Stimulated activated CD4-positive, alpha-beta T cell treated with anti-CD3 and anti-CD28 coated beads, Interleukin-12 subunit alpha, Interleukin-12 subunit beta, amount 100 ng/mL, for 24 hours (primary cell): ENCODE measurements at regions not wholly inside any gene's neighbourhood (a gene's known extent, or its start where the extent isn't known, plus 50 kb on each side); places are given as distances from the start of the nearest gene placed in this dataset.
"Not testable (repeated sequence)": the region's sequence is repeated elsewhere in the genome, so short reads cannot be mapped to it uniquely, and the experiment has no call there.

Source experiments
- DNase-seq, 2 experiments: peaks; one replicate each; pipeline ENCODE4 v3.0.0-alpha.2; 2020; ENCODE audit warnings: low read depth in 2 of 2

DNA sequence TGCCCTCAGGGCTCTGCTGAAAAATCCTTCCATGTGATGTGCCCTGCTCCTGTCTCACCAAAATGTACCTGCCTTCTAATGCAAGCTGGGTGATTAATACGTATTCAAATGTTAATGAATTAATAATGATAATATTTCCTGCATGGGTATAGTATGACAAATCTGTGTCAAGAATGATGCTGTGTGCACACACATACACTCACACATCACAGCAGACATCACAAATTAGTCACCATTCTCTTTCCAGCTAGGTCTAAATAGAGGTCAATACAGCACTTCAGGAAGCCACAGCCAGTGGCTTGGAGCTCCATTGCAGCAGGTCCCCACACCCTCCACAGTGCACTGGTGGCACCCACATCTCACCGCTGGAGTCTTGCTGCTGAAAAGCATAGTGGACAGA is 681.2 kb upstream of the NRP1 start:
- DNase-seq: no peak

DNA sequence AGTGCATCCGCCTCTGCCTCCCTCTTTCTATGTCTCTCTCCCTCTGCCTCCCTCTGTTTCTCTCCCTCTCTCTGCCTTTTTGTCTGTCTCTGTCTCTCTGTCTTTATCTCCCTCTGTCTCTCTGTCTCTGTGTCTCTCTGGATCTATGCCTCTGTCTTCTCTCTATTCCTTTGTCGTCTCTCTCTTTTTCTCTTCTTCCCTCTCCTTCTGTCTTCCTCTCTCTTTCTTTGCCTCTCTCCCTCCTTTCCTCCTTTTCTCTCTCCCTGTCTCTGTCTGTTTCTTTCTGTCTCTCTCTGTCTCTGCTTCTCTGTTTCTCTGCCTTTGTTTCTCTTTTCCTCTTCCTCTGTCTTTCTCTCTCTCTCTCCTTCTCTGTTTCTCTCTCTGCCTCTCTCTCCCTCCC is 678.8 kb upstream of the NRP1 start:
- no peak for DNase-seq

DNA sequence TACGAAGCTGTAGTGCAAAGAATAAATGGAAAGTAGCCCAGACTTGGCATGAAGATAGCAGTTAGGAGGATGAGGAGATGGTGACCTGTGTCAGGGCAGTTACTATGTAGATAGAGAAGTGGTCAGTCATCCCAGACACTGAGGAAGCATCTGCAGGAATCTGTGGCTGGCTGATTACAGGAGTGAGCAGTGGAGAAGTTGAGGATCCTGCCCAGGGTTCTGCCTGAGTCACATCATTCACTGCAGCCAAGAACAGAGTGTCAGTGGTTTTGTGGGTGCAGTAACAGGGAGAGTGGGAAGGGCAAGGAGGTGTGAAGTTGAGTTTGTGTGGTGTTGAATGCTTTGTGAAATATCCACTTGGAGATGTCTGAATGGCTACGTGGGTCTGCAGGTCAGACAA is 676.4 kb upstream of the NRP1 start:
- DNase-seq: no peak

DNA sequence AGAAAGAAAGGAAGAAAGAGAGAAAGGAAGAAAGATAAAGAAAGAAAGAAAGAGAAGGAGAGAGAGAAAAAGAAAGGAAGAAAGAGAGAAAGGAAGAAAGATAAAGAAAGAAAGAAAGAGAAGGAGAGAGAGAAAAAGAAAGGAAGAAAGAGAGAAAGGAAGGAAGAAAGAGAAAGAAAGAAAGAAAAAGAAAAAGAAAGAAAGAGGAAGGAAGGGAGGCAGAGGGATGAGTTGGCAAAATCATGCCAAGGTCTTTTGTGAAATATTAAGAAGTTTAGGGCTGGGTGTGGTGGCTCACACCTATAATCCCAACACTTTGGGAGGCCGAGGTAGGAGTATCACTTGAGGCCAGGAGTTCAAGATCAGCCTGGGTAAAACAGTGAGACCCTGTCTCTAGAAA is 675.8 kb upstream of the NRP1 start:
- not testable (repeated sequence) for DNase-seq

DNA sequence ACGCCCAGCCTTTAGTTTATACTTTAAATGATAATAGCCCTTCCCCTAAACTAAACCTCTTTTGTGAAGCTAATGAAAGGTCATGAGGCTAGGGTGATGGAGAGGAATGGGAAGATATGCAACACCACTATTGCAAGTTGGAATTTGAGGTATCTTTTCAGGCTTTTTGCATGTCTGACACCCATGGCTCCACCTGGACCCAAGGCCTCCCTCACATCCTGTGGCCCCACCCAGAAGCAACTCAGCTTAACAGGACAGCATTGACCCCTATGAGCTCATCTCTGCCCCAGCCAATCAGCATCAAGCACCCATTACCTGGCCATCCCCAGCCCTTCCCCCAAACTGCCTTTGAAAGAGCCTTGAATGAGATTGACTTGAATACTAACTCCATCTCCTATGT is 674.2 kb upstream of the NRP1 start:
- no peak for DNase-seq

DNA sequence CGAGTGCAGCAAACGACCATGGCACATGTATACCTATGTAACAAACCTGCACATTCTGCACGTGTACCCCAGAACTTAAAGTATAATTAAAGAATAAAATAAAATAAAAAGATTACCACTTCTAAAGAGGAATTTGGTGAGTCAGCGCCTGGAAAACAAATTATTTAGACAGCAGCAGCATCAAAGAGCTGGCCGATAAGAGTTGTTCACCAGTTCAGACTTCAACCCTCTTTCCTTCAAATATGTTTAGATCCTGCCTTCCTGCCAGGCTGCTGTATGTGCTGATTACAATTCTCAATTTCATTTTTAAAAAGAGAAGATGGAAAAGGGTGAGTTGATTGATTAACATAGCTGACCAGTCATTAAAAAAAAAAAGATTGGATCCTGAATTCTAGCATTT is 672.0 kb upstream of the NRP1 start:
- no peak for DNase-seq

DNA sequence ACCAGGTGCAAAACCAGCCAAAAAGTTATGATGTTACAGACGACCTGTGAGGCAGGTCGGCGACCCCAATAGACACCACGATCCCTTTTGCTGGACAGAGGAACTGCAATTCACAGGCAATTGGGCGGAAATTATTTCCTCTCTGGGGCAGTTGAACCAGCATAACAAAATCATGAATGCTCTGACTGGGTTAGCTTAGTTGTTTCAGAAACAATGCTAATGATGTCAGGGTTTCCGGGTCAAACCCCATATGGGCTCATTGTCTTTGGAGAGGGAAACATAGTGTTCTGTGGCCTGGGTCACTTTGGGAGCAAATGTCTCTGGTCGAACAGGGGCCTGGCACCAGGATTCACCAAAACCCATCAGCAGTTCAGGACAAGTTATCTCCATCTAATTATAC is 669.1 kb upstream of the NRP1 start:
- no peak for DNase-seq

DNA sequence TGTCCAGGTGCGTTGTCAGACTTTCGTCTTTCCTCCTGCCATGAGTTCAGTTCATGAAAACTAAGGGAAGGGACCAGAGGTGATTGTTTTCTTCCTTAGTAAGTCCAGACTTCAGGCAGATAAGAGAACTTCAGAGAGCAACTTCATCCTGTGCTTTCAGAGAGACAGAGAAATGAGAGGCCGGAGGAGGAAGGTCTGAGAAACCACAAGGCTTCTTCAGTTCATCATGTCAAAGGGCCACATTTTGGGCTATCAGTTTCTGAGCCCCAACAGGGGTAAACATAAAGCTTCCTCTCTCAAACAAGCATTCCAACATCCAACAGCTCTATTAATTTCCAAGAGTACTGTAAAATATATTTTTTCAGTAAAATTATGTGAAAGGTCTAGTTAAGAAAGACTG is 668.4 kb upstream of the NRP1 start:
- DNase-seq: no peak

DNA sequence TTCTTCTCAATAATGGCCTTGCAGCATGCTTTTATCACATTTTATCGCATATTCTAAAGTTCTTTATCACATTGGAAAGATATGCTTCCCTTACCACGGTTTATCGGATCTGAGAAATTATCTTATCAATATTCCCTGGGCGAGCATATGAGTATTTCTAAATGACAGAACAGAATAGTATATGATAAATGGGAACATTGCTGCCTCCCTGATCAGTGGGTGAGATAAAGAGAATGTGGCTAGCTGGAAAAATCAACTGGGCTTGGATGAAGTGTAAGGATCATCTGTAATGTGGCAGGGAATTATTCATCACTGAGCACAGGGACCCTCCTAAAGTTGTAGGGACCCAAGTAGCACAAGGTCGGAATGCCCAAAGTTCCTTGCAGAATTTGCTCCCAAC is 667.4 kb upstream of the NRP1 start:
- DNase-seq: no peak

DNA sequence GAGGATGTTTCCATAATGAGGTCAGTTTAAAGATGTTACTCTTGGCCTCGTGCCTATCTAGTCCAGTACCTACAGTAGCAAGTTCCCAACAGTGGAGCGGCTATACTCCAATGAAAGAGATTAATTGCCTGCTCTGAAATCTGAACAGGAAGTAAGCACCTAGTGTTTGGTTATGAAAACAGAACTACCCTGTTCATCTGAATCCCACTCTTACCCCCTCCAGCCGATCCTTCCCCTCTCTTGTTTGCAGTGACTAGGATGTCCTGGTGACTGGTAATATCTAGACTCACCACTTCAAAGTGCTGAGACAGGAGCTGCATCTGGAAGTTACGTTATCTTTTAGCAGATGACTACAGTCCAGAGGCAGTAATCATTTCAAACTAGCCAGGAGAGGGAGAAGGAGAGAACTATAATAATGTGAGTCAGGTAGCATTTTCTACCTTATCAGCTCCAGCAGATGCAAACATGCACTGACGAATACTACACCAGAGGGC is 666.7 kb upstream of the NRP1 start:
- DNase-seq: no peak

DNA sequence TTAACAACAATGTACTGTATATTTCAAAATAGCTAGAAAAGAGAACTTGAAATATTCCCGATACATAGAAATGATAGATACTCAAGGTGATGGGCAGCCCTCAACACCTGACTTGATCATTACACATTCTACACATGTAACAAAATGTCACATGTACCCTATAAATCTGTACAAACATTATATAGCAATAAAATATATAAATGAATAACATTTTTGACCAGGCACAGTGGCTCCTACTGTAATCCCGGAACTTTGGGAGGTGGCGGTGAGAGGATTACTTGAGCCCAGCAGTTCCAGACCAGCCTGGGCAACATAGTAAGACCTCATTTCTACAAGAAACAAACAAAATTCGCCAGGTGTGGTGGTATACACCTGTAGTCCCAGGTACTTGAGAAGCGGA is 659.5 kb upstream of the NRP1 start:
- no peak for DNase-seq

DNA sequence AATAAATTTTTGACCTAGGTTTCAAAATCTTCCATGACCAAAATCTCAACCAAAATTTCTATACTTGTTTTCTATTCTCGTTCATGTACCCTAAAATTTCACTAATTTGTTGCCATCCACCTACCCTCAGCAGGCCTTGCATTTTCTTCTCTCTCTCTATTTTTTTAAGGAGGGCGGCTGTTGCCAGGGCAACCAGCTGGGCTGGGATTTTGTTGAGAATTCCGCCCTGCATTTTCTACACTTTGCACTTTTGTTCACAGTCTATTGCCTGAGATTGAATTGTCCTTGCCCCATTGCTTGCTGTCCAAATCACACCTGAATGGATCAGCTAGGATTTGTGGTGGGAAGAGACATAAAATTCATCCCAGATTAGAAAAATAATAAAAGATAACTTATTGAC is 657.5 kb upstream of the NRP1 start:
- DNase-seq: no peak

DNA sequence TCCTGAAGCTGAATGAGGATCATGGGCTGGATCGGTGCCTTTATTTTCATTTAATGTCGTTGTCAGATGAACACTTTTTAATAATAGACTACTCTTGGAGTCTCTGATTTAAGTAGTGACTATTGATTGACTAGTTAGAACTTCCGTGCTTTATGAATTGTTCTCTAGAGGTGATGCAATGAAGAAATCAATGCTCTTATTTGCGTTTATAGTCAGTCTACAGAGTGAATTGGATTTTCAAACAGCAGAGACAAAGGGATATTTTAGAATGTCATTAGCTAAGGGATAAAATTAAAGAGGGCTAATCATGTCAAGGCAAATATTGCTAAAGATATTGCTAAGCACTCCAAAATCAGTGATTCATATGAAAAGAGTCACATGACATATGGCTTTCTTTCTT is 652.0 kb upstream of the NRP1 start:
- no peak for DNase-seq

DNA sequence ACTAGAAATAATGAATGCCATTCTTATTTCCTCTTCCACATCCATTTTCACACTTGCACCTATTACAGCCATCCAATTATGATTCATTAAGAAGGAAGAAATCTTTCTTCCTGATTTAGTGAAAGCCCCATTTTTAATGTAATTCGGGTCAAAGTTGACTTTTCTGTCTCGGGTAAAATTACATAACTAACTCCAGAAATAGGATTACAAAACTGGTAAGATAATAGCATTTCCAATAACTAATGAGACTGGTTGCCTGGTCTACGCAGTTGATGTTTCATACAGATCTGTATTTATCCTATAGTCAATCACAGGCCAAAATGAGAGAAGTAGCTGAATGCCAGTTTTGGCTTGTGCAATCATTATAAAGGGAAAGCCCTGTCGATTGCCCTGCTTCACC is 651.5 kb upstream of the NRP1 start:
- no peak for DNase-seq

DNA sequence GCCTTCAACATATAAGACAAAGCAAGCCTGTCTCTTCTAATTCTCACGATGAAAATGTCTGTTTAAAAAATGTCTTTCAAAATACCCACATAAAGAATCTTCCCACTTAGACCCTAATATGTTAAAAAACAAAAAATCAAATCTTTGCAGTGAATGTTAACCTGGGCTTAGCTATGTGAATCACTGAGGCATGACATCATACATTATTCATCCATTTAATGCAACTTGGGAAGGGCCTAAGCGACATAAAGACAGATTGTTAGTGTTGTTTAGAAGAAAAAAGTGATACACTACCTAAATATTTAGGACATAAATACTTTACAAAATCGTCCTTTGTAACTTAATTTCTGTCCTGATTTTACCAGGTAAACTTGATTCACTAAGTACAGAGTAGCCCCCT is 648.5 kb upstream of the NRP1 start:
- DNase-seq: no peak

DNA sequence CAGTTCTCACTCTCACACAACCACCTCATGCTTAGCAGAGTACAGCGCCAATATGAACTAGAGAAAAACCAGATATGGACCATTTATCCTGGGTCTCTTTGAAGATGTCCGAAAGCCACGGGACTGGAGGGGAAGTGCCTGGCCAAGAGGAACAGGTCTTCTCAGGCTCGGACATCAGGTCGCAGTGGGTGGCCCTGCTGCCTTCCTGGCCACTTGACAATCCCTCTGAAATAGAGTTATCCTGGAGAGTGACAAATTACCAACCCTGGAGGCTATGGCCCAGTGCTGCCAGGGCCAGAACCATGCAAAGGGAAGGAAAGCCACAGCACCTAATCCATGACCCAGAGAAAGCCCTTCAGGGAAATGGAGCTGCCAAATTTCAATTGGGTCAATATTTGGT is 646.8 kb upstream of the NRP1 start:
- no peak for DNase-seq

DNA sequence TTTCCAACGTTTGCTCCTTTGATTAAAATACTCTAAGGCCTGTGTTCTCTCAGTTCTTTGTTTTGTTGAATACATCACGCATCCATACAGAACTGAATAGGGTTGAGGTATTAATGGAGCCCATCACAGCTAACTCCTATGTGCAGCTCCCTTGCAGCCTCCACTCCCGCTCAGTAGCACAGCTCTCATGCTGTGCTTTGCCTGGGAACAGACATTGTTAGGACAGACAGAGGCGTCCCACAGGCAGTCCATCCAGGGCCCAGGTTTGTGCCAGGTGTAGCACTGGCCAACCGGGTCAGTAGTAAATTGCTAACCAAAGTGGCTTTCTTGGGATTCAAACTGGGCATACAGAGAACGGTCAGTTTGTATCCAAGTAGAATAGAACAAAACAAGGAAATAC is 644.7 kb upstream of the NRP1 start:
- no peak for DNase-seq

DNA sequence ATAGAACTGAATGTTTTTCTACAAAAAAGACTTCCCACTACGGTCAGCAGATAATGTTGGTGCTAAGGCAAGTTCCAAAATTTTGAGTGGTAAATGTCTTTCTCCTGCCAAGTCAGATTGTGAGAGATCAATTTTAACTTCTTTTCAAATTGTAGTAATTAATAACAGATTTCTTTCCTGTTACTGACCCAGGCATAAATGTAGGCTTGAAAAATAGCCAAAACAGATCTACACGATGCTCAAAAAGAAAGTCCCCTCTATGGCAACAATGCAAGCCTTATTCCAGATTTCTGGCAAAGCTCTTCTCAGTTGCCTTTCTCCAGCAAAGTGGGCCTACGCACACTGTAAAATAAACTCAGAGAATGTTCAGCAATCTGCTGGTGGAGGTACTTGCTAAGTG is 641.0 kb upstream of the NRP1 start:
- no peak for DNase-seq

DNA sequence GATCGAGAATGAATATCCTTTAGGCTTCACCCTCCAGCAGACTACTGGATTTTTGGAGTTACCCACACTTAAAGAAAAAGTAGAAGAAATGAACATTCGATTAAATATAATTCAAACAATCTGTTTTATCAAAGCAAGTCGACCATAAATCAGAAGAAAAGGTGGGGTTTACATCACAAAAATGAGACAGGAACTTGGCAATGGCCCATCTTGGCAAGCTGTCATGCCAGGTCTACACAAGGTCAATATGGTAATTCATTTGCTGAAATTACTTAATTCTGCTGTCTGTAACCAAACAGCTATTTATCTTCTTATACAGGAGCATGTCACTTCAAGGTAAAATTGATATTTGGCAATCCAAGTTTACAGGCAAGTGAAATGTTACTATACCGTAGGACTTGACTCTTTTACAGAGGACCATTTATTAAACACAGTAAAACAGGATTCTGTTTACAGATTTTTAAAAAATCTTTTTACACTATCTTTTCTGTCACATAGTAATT is 640.6 kb upstream of the NRP1 start:
- DNase-seq: no peak

DNA sequence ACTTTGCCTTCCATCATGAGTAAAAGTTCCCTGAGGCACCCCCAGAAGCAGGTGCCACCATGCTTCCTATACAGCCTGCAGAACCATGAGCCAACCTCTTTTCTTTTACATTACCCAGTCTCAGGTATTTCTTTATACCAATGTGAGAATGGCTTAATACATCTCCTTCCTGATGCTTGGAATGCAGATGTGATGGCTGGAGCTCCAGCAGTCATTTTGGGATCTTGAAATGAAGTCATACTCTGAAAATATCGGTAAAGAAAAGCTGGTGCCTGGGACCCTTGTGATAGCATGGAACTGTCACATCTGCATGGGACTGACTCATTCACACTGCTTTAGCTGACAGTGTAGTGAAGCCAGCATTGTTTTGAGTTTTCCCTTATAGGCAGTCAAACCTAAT is 634.5 kb upstream of the NRP1 start:
- no peak for DNase-seq

DNA sequence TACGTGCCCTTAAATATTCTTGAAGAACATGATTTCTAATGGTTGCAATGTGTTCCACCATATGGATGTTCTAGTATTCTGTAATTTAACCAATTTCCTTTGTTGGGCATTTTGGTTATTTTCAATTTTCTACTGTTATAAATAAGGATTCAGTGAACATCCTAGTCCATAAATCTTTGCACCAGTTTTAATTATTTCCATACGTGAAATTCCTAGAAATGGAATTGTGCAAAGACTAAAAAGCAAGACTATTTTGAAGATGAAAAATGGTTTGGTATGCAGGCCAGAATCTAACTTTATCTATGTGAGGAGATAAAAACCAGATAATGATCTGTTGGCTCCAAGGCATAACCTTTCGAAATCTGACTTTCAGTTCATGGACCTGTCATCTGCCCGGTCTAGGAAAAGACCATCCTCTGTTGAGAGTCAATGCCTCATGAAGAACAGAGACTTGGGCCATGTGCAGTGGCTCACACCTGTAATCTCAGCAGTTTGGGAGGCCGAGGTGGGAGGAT is 633.2 kb upstream of the NRP1 start:
- no peak for DNase-seq

DNA sequence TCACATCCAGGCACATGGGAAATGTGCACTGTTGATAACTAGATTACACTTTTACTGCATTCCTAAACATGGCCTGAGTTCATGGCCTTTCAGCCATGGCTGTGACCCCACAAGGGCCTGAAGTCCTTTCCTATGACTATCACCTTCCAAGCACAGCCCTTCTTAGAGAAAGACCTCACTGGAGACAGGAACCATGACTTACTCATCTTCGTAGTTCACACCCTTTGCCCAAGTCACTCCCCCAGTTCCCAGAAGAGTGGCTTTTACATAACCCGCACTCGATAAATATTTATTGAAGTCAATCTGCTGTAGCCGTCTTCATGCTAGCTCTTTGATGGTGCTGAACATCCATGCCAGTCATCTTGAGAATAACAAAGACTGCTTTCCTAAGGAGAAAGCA is 632.5 kb upstream of the NRP1 start:
- DNase-seq: no peak

DNA sequence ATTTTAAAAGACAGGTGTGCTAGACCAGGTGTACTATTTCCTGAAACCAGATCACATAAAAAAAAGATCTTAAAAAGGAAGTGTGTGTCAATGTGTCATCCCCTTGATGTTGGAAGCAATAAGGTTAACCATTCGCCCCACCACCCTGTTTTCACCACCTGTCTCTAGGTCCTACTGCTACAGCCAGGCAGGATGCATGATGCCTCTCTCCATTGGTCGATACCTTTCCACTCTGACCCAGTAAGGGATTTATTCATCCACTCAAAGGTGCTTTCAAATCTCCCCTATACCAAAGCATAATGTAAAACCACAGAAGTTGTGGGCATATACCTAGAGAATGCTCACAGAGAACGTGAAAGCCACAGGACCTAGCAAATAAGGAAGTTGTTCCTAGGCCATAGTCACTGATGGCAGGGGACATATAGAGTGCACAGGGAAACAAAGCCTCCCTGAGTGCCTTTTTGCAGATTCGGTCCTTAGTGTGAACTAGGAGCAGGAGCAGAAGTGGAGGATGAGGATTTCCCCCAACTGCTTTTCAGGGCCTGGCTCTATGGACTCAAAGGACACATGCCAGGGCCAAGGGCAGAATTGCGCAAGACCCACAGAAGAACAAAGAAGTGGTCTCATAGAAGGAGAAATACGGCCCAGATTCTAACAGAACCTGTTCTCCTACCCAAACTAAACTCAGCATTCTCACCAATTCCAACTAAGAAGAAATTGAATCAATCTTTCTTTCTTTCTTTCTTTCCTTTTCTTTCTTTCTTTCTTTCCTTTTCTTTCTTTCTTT is 631.5 kb upstream of the NRP1 start:
- no peak for DNase-seq

DNA sequence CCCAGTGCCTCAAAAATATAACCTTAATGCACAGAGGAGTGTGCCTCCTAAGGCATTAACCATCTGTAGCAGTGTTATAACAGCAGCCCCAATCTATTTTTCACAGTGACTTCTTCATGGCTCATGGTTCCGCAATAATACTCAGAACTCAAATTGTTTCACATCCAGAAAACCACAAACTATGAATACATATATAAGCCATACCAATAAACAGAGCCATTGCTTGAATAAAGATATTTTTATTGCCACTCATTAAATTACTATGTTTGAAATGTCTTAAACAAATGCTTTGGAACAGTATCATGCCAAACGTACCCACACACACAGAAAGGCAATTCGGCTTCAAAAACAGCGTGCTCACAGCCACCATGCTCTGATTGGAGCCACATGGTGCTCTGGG is 629.3 kb upstream of the NRP1 start:
- DNase-seq: no peak
